NCI-H2171 treated with DMSO at 0.1 percent for 48 hours (cell line): ENCODE measurements at regions not wholly inside any gene's neighbourhood (a gene's known extent, or its start where the extent isn't known, plus 50 kb on each side); places are given as distances from the start of the nearest gene placed in this dataset.

Experiments used
- DNase-seq: peaks from one replicate; lab custom pipeline; 2025; lab: John Stamatoyannopoulos, UW

DNA sequence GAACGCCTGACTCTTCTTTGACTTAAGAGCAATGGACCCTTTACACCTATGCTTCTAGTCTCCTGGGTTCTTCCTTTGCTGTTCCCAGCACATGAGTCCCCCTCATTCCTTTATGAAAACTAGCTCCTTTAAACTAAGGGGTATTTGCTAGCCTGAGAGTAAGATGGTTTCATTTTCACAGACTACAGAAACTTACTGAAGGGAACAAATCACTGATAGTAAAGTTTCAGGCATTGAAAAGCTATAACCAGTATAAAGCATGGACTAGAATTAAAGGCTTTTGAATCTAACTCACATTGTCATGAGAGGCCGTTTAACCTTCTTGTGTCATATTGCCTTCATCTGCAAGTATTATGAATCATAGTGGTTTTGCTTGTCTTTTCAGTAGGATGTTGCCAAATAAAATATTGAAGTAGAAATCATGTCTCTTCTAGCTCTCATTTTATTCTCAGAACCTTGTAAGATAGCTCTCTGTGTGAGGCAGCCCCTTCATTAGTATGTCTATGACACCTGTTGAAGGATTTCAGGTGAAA, 765.9 kb downstream of the NR2F2 start:
- DNase-seq, result no peak

DNA sequence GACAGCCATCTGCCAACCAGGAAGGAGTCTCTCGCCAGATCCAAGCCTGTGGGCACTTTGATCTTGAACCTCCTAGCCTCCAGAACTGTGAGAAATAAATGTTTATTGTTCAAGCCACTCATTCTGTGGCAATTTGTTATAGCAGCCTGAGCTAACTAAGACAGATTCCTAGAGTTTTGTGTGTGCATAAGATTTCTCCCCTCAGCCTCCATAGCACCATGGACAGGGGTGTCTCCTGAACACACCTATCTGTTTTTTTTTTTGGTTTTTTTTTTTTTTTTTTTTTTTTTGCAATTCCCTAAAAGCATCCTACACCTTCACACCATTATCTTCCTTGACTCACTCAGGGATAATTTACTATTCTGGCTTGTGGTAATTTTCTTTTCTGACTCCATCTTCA, 768.5 kb downstream of the NR2F2 start:
- no peak for DNase-seq

DNA sequence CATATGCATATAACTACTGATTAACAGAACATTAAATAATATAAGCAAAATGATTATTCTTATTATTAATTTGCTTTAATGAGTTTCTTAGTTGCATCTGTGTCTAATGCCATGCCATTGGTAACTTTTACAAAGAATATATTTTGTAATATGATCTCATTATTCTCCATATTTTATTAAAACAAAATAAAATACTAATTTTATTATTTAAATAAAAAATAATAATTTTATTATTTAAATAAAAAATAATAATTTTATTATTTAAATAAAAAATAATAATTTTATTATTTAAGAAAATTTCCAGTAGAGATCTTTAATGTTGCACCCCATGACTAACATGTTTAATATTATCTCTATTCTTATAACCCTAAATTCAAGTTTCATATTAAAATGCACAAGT, 771.1 kb downstream of the NR2F2 start:
- DNase-seq, result no peak

DNA sequence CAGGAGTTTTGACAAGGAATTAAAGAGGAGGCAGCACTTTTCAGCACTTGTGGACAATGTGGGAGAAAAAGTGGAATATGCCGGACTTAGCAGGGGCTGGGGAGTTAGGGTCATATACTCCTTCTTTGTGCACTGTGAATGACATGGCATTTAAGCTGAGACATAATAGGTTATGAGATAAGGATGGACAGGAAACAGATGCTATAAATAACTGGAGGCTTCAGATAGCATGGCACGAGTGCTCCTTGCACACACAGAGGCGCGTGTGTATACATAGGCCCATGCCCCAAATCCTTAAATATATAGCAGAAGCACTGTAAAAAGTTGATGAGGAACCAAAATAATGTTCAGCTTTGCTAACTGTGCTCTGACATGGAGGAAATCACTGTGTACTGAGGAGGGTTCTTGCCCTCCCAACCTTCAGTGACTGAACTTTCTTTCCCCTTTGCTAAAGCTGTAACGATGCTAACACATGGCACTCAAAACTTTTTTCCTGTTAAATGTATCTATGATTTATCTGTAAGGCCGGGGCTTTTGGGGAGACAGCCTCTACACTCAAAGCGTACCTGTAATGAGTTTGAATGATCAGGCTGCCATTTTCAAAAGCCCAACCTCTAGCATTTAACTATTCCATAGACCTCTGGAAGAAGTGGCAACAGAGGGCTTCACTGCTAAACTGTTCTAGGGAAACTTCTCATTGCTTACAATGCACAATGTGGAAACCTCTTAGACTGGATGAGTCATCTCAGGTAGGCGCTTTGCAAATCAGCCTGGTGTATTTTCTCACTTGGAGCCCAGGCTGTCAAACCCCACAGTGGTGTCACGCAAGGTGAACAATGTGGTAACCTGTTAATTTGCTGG, 784.6 kb downstream of the NR2F2 start:
- no peak for DNase-seq

DNA sequence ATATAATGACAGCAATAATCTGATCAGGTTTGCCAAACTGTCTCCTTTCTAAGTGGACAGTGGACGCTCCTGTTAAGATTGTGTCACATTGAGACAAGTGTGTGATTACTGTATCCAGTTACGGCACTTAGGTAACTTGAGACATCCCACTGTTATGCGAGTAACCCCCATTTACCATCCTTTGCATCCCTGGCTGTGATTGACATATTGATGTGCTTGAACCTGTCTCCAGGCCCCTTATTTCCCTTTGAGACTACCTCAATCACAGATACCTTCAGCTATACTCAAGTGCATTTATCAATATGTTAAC, 785.2 kb downstream of the NR2F2 start:
- no peak for DNase-seq

DNA sequence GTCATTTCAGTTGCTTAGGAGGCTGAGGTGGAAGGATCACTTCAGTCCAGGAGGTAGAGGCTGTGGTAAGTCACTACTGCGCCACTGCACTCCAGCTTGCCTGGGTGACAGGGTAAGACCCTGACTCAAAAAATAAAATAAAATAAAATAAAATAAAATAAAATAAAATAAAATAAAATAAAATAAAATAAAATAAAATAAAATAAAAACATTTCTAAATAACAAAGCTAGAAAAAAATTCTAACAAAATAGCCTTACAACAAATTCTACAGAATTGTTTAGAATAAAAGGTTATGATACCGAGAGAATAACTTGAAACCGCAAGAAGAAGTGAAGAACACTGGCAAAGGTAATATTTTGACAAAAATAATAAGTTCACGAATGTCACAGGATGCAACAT, 794.3 kb downstream of the NR2F2 start:
- no peak for DNase-seq

DNA sequence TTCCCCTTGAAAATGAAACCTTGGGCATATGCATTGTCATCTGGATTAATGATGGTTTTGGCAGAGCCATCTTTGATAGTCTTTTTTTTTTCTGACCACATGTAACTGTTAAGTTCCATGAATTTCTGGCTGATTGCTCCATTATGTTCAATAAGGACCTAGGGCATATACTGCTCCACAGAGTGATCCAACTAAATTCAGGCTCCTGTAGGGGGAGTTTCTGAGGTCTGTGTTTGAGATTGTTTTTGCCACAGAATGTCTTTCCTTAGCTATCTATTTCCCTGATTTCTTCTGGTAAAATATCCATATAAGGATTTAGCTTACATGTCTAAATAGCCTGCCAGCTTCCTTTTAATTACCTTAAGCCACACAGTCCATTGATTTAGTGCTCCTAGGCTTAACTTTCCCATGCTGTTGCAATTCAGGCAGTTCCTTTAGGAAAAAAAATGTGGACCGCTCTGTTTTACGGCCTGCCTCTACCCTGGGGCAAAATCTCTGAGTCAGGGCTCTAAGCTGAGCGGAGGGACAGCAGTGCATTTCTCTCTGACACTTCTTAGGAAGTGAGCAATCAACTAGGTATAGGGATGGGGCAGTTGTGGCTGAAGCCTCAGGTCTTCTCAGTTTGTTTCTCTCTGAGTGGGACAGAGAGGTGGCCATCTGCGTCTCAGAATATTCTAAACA, 796.2 kb downstream of the NR2F2 start:
- DNase-seq, result no peak

DNA sequence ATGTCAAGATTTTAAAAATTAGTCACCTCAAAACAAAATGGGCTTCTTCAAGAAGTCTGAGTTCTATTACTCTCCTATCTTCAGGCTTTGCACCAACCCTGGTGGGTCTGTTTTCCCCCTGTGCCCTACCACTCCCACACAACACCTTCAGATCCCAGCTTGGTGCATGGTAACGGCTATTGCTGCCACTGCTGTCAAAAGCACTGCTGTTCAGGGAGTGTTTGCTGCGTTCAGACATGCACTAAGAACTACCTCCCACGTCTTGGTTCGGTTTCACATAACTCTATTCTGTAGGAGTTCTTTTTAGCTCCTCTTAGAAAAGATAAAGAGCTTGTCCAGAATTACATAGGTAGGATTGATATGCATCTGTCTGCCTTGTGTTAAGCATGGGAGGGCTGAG, 799.2 kb downstream of the NR2F2 start:
- DNase-seq, result no peak

DNA sequence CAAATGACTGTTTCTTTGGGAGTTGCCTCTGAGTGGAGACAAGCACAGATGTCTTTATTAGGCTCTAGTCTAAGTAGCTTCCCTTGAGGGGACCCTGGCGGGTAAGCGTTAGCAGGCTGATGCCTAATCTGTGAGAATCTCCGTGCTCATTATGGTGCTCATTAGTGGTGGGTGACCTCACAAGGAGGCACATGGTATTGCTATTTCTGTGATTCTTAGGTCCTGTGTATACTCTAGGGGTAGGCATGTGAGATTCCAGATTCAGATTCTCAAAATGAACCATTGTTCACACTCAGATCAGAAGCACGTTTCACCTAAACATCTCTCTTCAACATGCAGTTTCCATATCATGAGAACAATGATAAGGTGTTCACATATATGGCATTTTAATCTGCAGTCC, 809.7 kb downstream of the NR2F2 start:
- no peak for DNase-seq

DNA sequence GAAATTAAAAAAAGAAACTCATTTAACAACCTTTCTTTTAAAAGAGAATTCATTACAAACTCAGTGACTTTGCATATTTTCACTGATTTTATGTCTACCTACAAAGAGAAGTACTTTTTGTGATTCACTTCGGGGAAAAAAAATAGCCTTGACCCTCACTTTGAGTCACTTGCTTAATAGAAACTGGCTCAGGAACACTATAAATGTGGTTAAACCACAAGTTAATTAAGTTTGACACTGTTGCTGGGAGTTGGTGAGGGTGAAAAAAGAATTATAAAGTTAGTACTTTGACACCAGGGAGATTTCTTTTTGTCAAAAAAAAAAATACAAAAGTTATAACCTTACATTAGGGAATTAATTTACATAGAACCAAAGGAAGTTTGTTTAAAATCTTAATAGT, 810.9 kb downstream of the NR2F2 start:
- DNase-seq, result no peak

DNA sequence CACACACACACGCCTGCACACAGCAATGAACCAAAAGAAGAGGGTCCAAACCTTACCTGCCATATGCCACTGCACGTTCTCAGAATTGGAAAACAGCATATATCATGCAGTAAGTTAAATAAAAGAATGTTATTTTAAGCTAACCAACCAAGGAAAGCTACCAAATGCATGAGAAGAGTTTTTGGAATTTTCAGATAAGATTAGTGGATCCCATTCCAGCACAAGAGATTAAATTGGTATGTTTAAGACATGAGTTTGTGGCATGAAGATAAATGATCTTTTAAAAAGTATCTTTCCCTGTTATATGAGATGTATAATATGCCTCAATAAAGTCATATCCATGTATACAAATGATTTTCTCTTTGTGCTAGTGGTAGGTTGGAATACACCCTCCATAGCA, 811.4 kb downstream of the NR2F2 start:
- DNase-seq, result no peak

DNA sequence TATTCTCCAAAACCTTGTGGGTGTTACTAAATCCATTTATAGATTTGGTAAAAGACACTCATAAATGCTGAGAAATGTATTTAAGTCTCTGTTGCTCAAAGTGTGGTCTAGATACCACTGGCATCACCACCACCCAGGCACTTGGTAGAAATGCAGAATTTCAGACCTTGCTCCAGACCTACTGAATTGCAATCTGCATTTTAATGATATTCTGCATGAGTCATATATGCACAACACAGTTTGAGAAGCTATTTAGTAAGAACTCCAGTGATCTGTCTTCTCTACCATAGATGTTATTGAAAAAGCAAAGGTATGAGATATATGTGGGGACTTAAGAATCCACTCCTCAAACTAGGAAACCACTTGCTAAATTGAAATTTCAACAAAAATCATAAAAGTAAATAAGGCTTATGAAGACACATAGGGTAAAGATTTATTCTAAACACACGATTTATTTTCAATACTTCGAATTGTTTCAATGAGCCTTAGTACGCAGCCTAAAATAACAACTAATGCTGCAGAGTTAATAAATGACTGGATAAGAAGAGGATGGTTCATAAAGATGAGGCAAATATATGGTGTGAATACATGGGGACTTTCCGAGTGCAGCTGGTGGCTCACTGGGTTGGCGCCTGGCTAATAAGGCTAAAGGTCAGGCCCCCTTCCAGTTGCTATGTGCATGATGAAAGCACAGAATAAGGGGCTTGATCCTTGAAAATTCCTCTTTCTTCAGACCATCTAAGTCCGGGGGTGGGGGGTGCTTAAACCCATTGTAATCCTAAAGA, 813.3 kb downstream of the NR2F2 start:
- DNase-seq, result no peak

DNA sequence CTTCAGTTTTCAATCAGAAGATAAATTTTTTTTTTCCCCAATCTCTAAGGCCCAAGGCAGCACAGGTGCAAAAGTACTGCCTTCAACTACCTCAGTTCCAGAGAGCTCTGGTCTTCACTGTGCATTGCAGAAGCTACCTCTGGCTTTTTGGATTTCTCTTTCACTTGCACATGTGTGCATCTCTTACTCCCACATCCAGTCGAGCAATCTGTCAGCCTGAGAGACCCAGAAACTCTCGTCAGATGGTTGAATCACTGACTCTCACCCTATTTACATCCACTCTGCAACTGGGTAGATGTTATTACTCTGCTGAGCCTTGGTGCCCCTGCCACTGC, 813.8 kb downstream of the NR2F2 start:
- DNase-seq, result no peak

DNA sequence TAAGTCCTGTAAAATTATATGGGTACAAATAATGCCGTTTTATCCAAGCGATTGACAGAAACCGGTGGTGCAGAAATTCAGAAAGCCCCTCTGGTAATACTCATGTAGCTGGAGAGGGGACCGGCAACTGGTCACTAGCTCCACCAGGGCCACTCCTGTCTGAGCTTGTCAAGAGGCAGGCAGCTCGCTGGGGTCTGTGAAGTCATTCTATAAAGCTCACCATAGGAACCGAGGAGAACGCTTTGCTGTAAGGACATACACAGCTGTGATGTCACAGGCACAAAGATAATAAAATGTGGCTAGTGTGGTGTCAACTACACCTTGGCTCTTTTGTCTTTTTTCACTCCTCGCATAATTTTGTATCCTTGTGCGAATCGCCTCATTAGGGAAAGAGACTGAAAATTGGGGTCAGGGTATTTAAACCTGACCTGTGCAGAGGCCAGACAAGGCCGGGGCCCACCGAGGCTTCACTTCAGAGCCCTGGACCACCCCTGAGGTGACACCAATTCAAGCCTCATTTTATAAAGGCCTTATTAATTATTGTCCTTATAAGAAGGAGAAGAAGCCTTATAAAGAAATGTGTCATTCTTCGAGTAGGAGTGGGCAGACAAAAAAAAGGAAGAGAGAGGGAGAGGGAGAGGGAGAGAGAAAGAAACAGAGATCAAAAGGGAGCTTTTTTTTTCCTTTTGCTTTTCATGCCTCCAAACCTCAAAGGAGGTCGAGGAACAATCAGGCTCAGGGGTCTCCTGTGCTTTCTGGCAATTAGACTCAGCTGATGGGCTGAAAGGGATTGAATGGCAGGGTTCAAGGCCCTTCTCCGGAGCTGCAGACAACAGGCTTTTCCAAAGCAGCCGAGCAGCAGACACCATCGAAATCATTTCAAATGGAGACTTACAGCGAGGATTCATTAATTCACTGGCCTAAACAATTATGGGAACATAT, 813.3 kb upstream of the ARRDC4 start:
- no peak for DNase-seq

DNA sequence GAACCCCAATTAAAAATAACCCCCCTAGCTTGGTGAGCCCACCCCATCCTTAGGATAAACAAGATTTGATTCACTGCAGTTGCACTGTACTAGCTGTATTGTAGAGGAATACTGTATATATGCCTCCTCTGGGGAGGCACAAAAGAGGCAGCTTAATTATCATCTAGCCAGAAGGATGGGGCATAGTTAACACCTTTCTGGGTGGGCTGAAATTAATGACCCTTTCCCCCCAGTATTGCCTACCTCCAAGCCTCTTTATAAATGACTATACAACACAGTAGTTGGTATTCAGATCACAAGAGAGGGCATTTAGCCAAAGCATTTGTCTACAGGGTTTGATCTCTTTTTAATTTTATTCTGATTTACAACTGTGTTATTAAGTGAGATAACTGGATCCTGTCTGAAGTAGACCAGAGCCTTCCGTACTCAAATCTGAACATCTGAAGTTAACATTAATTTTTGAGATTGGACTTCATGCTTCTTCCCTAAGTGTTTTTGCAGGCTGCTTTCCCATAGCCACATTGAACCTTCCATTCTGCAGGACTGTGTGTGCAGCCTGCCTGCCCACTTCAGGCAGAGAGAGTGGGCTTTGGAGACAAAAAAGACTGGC, 807.0 kb upstream of the ARRDC4 start:
- DNase-seq, result no peak

DNA sequence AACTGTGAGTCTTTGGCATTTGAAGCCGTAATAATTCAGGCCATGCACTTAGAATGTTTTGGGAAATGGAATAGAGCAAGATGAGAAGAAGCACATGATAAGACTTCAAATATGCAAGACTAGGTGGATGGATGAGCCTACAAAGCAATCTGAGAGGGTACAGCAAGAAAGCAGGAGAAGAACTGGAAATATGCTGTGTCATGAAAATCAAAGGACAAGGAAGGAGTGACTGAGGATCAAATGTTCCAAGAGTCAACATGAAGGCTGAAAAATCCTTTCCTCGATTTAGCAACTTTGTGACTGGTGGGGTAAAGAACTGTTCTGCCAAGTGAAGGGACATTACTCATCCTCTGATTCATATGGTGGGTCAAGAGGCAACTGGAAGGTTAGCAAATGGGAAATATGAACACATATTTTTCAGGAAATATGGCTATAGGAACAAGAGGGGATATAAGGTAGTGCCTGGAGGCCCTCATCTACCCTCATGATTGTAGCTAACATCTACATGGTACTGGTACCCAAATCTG, 803.7 kb upstream of the ARRDC4 start:
- no peak for DNase-seq

DNA sequence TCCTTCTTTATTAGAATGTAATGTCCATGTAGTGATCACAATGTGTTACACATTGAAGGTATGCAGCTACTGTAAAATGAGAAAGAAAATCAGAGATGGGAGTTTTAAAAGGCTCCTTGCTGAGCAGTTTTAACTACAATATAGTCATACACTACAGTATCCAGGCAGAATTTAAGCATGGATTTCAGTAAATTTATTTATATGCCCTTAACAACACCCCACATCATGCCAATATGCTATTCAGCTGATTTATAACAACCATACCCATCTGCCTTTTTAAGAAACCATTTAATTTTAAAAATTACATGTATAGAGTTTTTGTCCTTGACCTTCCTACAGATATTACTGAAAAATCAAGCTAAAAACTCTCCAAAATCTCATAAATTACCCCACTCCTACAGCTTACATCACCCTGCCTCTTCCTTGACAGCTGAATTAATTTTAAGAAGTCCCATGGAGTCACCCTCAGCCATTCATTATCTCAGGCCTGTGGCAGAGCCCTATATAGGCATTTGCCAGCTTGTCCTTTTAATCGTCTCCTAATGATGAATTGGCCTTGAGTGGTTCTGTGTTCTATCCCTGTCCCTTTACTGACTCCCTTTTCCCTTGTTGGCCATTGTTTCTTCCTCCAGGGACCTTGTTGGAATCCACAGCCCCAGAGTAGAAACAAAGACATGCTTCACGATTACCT, 797.6 kb upstream of the ARRDC4 start:
- no peak for DNase-seq

DNA sequence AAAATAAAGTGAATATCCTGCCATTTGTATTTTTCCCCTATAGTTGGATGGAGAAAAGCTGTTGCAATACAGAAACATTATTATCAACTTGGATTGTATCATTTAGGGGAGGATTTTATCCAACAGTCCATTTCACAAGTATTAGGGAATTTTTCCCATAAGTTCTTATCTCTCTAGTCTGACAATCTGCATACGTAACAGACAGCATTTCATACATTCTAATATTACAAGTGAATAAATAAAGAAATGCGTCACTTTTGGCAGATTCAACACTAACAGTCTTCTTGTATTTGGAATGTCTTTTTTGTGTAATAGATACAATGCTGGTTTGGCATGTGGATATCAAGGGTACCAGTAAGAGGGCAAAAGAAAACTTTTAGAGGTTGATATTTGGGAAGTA, 795.3 kb upstream of the ARRDC4 start:
- DNase-seq, result no peak

DNA sequence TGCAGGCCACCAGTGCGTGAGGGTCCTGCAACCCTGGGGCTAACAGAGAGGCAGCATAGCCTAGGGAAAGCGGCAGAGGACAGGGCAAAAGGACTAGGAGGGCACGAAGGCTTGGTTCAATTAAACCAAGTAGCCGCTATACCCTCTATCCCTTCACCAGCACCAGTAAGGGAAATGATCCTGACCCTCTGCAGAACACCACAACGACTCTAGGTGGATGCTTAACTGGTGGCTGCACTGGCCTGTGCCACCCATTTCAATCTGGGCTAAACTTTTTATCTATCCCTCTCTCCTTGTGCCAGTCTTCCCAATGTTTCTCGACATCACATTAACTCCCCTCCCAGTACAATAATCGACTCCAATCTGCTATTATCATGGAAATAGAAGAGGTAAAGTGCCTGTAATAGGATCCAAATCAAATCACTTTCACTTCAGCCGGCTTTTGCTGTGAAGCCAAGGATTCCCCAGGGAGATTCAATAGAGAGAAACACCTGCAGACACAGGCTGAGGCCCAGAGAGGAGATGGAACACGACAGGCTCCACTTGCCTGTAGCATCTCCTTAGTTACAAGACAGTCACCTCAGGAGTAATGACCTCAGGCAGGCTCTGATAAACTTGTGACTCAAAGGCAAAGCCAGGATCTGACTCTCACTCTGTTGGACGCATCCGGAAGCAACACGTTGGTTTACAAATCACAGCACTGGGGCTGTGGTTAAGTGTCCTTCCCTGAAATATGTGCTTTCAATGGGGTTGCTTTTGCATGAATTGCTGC, 791.6 kb upstream of the ARRDC4 start:
- DNase-seq, result peak; percentile 54

DNA sequence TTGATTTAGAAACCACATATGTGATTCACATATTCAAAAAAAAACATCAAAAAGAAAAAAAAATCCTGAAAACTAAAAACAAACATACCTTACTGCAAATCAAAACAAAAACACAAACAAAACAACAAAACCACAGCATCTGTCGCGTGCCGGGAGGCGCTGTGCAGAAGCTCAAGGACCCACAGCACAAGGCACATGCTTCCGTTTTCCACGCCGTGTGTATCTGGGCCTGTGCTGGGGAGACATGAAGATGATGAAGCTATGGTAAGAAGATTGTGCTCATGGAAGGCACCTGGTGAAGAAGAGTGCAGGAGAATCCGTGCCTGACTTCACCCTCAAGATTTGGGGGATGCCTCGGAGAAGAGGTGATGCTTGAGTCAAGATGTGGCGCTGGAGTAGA, 788.9 kb upstream of the ARRDC4 start:
- DNase-seq, result no peak
